ENCODE measurements at regions not wholly inside any gene's neighbourhood (a gene's known extent, or its start where the extent isn't known, plus 50 kb on each side); places are given as distances from the start of the nearest gene placed in this dataset.

DNA sequence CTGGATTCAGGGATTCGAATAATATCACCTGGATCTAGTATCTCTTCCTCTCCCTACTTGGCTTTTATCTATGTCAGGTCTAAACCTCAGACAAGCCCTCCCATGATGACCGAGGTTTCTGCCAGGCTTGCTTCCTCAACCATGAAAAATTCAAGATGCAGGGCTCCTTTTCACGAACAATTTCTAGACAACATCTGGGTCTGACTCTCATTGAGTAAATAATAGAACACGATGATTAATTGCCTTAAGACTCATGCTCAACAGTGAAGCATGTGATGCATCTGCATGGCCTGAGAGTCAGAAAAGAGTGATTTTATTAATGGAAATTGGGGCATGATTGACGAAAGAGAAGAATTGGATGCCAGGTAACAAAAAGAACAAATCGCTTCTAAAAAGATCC is 277.2 kb upstream of the ZNF608 start:
- Mint-ChIP-seq H3K36me3 (no peaks in the 10 kb centered on the region), H3K9me3 (peaks cover 3 to 12% (median 5%) of the 10 kb centered on the region in 3 donors), H3K4me3 (no peak overlapping the region), H3K4me1 (no peaks in the 10 kb centered on the region), H3K27me3 (peaks cover 0 to 3% of the 10 kb centered on the region in 2 donors), H3K27ac (no peak overlapping the region)
- ChIA-PET CTCF (no interaction called here), POLR2A (no interaction called here)
- 55% methylated on average over 2 of the region's 6 CpGs for WGBS (ENCODE audit: insufficient coverage)
- DNase-seq: no peak
- H3K27me3 ChIP-seq (replicated peaks in 1 of 2; ENCODE audit: control insufficient read depth in 2 of 2, extremely low read depth in 1 of 2, insufficient read depth in 2 of 2, low read length in 1 of 2): no peaks in the 10 kb centered on the region
- no peaks in the 10 kb centered on the region for H3K9me3 ChIP-seq
- H3K27ac ChIP-seq (ENCODE audit: low read length): no peak overlapping the region
- no peaks in the 10 kb centered on the region for H3K36me3 ChIP-seq (ENCODE audit: control insufficient read depth in 2 of 2, extremely low read depth in 1 of 2, insufficient read depth in 1 of 2, low read length in 1 of 2)
- ATAC-seq (replicated peaks in 1 of 4): no peak
- H3K4me3 ChIP-seq (ENCODE audit: control insufficient read depth in 1 of 2, extremely low read depth in 1 of 2, low read length in 1 of 2): no peak overlapping the region
- H3K4me1 ChIP-seq (ENCODE audit: control insufficient read depth in 1 of 2, extremely low read depth in 1 of 2, insufficient read depth in 2 of 2, low read length in 2 of 2): no peaks in the 10 kb centered on the region

DNA sequence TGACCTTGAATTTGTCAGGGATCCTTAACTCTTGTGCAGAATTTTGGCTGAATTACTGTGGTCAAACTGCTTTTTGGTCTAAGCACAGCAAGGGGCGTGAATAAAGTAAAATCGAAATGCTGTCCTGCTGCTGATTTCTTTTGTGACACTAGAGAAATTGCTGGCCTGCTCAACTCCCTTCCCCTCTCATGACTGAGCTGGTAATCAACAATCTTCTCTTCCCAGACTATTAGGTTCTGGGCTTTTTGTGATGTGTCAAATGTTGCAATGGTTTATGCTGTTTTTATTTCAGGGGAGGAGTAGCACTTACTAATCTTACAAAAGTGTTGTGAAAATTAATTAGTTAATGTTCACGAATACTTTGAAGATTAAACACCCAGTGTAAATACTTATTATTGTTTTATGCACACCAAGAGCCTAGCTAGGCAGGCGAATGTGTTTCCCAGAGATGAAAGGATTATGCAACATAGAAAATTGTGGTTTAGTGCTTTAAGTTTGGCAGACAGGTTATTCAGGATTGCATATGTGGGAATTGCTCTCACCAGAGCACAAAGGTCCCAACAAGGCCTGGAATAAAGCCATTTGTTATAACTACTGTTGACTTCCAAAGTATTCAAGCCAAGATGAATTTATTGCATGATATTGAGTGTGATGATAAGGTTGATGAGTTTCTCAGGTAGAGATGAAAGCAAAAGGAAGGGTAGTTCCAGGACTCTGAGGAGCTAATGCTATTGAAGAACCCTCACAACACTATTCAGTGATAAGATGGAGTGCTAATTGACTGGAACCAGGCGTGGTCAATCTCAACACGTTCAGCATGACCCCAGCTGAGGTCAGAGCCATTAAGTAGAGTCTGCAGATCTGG is 280.7 kb upstream of the ZNF608 start:
- no peak overlapping the region for H3K4me3 Mint-ChIP-seq
- CTCF ChIA-PET: no interaction called here
- Histone ChIP-seq H3K4me1 (ENCODE audit: control insufficient read depth in 1 of 2, extremely low read depth in 1 of 2, insufficient read depth in 2 of 2, low read length in 2 of 2) (no peaks in the 10 kb centered on the region), H3K4me3 (ENCODE audit: control insufficient read depth in 1 of 2, extremely low read depth in 1 of 2, low read length in 1 of 2) (no peak overlapping the region), H3K9me3 (no peaks in the 10 kb centered on the region), H3K36me3 (ENCODE audit: control insufficient read depth in 2 of 2, extremely low read depth in 1 of 2, insufficient read depth in 1 of 2, low read length in 1 of 2) (no peaks in the 10 kb centered on the region), H3K27me3 (replicated peaks in 1 of 2; ENCODE audit: control insufficient read depth in 2 of 2, extremely low read depth in 1 of 2, insufficient read depth in 2 of 2, low read length in 1 of 2) (no peaks in the 10 kb centered on the region), H3K27ac (ENCODE audit: low read length) (no peak overlapping the region)
- peaks cover 0 to 3% of the 10 kb centered on the region in 2 donors for H3K27me3 Mint-ChIP-seq
- WGBS (ENCODE audit: insufficient coverage): 40% methylated on average over 2 of the region's 6 CpGs
- no peaks in the 10 kb centered on the region for H3K4me1 Mint-ChIP-seq
- no peak for ATAC-seq (replicated peaks in 1 of 4)
- POLR2A ChIA-PET: no interaction called here
- peaks cover 3 to 12% (median 5%) of the 10 kb centered on the region in 3 donors for H3K9me3 Mint-ChIP-seq
- H3K36me3 Mint-ChIP-seq: no peaks in the 10 kb centered on the region
- no peak for DNase-seq
- no peak overlapping the region for H3K27ac Mint-ChIP-seq

DNA sequence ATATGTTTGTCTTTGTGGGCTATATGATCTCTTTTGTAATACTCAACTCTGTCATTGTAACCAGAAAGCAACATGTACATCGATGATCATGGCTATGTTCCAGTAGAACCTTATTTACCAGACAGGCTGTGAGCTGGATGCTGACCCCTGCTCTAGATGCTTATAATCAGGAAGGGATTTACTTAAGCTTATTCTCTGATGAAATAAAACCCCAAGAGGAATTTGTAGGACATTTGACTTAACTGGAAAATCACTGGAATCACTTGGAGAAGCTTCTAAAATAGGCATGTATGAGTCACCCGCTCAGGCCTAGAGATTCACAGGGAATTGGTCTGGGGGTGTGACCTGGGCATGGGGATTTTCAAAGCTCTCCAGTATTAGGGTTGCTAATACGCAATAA is 285.8 kb upstream of the ZNF608 start:
- no peak overlapping the region for H3K27ac Mint-ChIP-seq
- Histone ChIP-seq H3K4me1 (ENCODE audit: control insufficient read depth in 1 of 2, extremely low read depth in 1 of 2, insufficient read depth in 2 of 2, low read length in 2 of 2) (no peaks in the 10 kb centered on the region), H3K4me3 (ENCODE audit: control insufficient read depth in 1 of 2, extremely low read depth in 1 of 2, low read length in 1 of 2) (no peak overlapping the region), H3K9me3 (no peaks in the 10 kb centered on the region), H3K27me3 (replicated peaks in 1 of 2; ENCODE audit: control insufficient read depth in 2 of 2, extremely low read depth in 1 of 2, insufficient read depth in 2 of 2, low read length in 1 of 2) (no peaks in the 10 kb centered on the region), H3K36me3 (ENCODE audit: control insufficient read depth in 2 of 2, extremely low read depth in 1 of 2, insufficient read depth in 1 of 2, low read length in 1 of 2) (no peaks in the 10 kb centered on the region), H3K27ac (ENCODE audit: low read length) (no peak overlapping the region)
- H3K36me3 Mint-ChIP-seq: no peaks in the 10 kb centered on the region
- H3K9me3 Mint-ChIP-seq: peaks cover 3 to 9% (median 4%) of the 10 kb centered on the region in 3 donors
- ChIA-PET POLR2A (no interaction called here), CTCF (no interaction called here)
- no peak overlapping the region for H3K4me3 Mint-ChIP-seq
- no peaks in the 10 kb centered on the region for H3K4me1 Mint-ChIP-seq
- ATAC-seq (replicated peaks in 1 of 4): no peak
- H3K27me3 Mint-ChIP-seq: no peaks in the 10 kb centered on the region
- no peak for DNase-seq
- WGBS (ENCODE audit: insufficient coverage): 67% methylated on average over 1 of the region's 3 CpGs

DNA sequence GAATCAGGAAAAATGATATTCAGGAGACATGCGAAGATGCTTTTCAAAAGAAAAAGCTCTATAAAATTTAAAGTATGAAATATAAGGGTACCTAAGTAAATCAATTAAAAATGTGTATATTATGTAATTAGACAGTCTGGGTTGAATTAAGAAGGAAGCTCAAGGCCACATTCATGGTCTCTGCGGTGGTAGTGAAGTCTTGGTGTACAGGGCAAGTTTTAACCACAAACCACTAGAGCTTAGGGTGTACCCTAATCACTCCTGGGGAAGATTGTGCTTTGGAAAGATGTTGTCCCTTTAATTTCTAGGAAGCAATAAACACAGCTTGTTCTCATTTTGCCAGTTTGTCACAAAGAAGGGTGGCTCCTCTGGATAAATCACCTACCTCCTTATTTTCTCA is 287.2 kb upstream of the ZNF608 start:
- no peak overlapping the region for H3K4me3 Mint-ChIP-seq
- no peaks in the 10 kb centered on the region for H3K27me3 ChIP-seq (replicated peaks in 1 of 2; ENCODE audit: control insufficient read depth in 2 of 2, extremely low read depth in 1 of 2, insufficient read depth in 2 of 2, low read length in 1 of 2)
- no peak overlapping the region for H3K27ac Mint-ChIP-seq
- no peaks in the 10 kb centered on the region for H3K36me3 ChIP-seq (ENCODE audit: control insufficient read depth in 2 of 2, extremely low read depth in 1 of 2, insufficient read depth in 1 of 2, low read length in 1 of 2)
- no peak for DNase-seq
- no peak overlapping the region for H3K4me3 ChIP-seq (ENCODE audit: control insufficient read depth in 1 of 2, extremely low read depth in 1 of 2, low read length in 1 of 2)
- H3K27ac ChIP-seq (ENCODE audit: low read length): no peak overlapping the region
- no peaks in the 10 kb centered on the region for H3K36me3 Mint-ChIP-seq
- CTCF ChIA-PET: no interaction called here
- H3K9me3 ChIP-seq: no peaks in the 10 kb centered on the region
- no CpG with 5 or more reads among the region's 2 CpGs for WGBS (ENCODE audit: insufficient coverage)
- H3K27me3 Mint-ChIP-seq: no peaks in the 10 kb centered on the region
- H3K9me3 Mint-ChIP-seq: peaks cover 0 to 7% (median 4%) of the 10 kb centered on the region in 3 donors
- POLR2A ChIA-PET: no interaction called here
- H3K4me1 ChIP-seq (ENCODE audit: control insufficient read depth in 1 of 2, extremely low read depth in 1 of 2, insufficient read depth in 2 of 2, low read length in 2 of 2): no peaks in the 10 kb centered on the region
- ATAC-seq (replicated peaks in 1 of 4): no peak
- H3K4me1 Mint-ChIP-seq: peaks cover 0 to 3% (median 0%) of the 10 kb centered on the region in 3 donors

DNA sequence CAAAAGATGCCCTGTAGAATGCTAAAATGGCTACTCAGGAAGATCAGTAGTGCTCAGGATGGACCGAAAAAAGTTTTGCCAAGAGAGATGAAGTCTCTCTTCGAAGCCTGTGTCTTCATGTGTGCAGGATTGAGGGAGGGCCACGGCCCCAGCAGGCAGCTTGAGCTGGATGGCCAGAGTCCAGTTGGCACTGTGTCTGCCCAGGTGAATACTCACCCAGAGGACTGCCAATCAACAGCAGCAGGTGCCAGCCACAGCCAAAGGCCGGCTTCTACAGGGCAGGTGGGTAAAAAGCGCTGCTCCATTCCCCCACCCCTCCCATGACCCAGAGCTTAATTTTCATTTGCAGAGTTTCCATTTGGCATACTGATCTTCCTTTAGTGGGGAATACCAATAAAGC is 287.9 kb upstream of the ZNF608 start:
- DNase-seq (no peak), ATAC-seq (replicated peaks in 1 of 4) (no peak)
- no peak overlapping the region for H3K27ac Mint-ChIP-seq
- ChIA-PET POLR2A (no interaction called here), CTCF (no interaction called here)
- H3K27me3 Mint-ChIP-seq: no peaks in the 10 kb centered on the region
- H3K4me3 Mint-ChIP-seq: no peak overlapping the region
- no peaks in the 10 kb centered on the region for H3K9me3 ChIP-seq
- no peaks in the 10 kb centered on the region for H3K4me1 ChIP-seq (ENCODE audit: control insufficient read depth in 1 of 2, extremely low read depth in 1 of 2, insufficient read depth in 2 of 2, low read length in 2 of 2)
- H3K4me3 ChIP-seq (ENCODE audit: control insufficient read depth in 1 of 2, extremely low read depth in 1 of 2, low read length in 1 of 2): no peak overlapping the region
- no peaks in the 10 kb centered on the region for H3K27me3 ChIP-seq (replicated peaks in 1 of 2; ENCODE audit: control insufficient read depth in 2 of 2, extremely low read depth in 1 of 2, insufficient read depth in 2 of 2, low read length in 1 of 2)
- H3K27ac ChIP-seq (ENCODE audit: low read length): no peak overlapping the region
- H3K36me3 Mint-ChIP-seq: no peaks in the 10 kb centered on the region
- WGBS (ENCODE audit: insufficient coverage): 63% methylated on average over 3 of the region's 5 CpGs
- no peaks in the 10 kb centered on the region for H3K36me3 ChIP-seq (ENCODE audit: control insufficient read depth in 2 of 2, extremely low read depth in 1 of 2, insufficient read depth in 1 of 2, low read length in 1 of 2)
- peaks cover 0 to 7% (median 4%) of the 10 kb centered on the region in 3 donors for H3K9me3 Mint-ChIP-seq
- peaks cover 0 to 3% (median 0%) of the 10 kb centered on the region in 3 donors for H3K4me1 Mint-ChIP-seq

DNA sequence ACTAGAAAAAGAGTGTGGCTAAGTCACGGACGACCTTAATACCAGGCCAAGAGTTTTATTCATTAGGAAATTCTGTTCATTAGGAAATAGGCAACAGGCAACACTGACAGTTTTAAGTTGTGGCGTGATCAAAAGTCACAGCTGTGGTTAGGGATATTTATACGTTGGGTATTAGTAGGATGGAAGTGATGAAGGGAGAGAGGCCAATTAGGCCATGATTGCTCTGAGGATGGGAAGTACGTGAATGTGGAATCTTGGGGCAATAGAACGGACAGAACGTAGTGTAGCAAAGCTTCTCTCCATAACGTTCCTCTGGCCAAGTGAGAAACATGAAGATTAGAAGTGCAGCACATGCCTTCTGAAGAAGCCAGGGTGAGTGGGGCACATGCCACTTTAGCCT is 290.1 kb upstream of the ZNF608 start:
- Histone ChIP-seq H3K27ac (ENCODE audit: low read length) (no peak overlapping the region), H3K4me1 (ENCODE audit: control insufficient read depth in 1 of 2, extremely low read depth in 1 of 2, insufficient read depth in 2 of 2, low read length in 2 of 2) (no peaks in the 10 kb centered on the region), H3K9me3 (no peaks in the 10 kb centered on the region), H3K36me3 (ENCODE audit: control insufficient read depth in 2 of 2, extremely low read depth in 1 of 2, insufficient read depth in 1 of 2, low read length in 1 of 2) (no peaks in the 10 kb centered on the region), H3K27me3 (replicated peaks in 1 of 2; ENCODE audit: control insufficient read depth in 2 of 2, extremely low read depth in 1 of 2, insufficient read depth in 2 of 2, low read length in 1 of 2) (no peaks in the 10 kb centered on the region), H3K4me3 (ENCODE audit: control insufficient read depth in 1 of 2, extremely low read depth in 1 of 2, low read length in 1 of 2) (no peak overlapping the region)
- Mint-ChIP-seq H3K27ac (no peak overlapping the region), H3K4me1 (peaks cover 0 to 3% (median 0%) of the 10 kb centered on the region in 3 donors), H3K4me3 (no peak overlapping the region), H3K36me3 (no peaks in the 10 kb centered on the region), H3K27me3 (no peaks in the 10 kb centered on the region), H3K9me3 (peaks cover 0 to 7% (median 4%) of the 10 kb centered on the region in 3 donors)
- no peak for ATAC-seq (replicated peaks in 1 of 4)
- CTCF ChIA-PET: no interaction called here
- no peak for DNase-seq
- 89% methylated on average over 8 of the region's 8 CpGs for WGBS (ENCODE audit: insufficient coverage)
- POLR2A ChIA-PET: no interaction called here

Data from T-cell (primary cell).